Stimulated activated CD4-positive, alpha-beta T cell treated with anti-CD3 and anti-CD28 coated beads, TNF-alpha, amount 100 ng/mL, for 24 hours (primary cell): ENCODE measurements at regions not wholly inside any gene's neighbourhood (a gene's known extent, or its start where the extent isn't known, plus 50 kb on each side); places are given as distances from the start of the nearest gene placed in this dataset.
A peak's percentile ranks its signal among the peaks of the same experiment; 100 is the strongest.
"Not testable (repeated sequence)": the region's sequence is repeated elsewhere in the genome, so short reads cannot be mapped to it uniquely, and the experiment has no call there.

Source experiments
- DNase-seq, 3 experiments: peaks; one replicate each; pipeline ENCODE4 v3.0.0-alpha.2; 2020; ENCODE audit warnings: low read depth in 3 of 3

DNA sequence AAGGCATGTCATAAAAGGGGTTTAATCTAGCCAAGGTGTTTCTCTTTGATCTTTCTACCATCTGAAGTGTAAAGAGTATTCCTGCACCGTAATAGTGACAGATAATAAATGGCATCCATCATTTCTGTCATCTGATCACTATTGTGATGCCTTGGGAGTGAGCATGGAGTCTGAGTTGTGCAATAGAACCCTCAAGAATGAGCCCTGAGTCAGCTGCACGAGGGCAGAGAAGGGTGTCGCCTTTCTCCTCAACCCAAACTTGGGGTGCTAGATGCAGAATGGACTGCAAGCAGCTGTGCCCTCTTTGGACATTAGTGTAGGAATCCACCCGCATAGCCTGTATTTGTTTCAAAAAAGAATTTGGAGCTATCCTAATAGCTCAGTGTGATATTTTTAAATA is 115.2 kb downstream of the ZNF37A start:
- no peak for DNase-seq

DNA sequence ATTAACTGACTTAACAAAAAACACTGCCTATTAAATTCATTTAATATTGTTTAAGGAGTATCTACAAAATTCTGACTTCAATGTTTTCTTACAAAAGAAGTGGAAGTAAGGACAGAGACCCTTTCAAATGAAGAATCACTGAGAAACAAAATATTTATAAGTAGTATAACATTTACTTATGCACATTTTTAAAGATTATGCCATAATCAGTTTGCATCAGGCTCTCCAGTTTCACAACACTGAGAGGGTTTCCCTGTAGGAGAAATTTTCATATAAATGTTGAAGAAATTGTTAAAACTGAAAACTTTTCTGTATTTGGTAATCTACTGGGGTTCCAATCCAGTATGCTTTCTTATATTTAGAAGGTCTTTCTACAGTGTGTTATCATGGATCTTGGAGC is 115.6 kb downstream of the ZNF37A start:
- DNase-seq = not testable (repeated sequence)

DNA sequence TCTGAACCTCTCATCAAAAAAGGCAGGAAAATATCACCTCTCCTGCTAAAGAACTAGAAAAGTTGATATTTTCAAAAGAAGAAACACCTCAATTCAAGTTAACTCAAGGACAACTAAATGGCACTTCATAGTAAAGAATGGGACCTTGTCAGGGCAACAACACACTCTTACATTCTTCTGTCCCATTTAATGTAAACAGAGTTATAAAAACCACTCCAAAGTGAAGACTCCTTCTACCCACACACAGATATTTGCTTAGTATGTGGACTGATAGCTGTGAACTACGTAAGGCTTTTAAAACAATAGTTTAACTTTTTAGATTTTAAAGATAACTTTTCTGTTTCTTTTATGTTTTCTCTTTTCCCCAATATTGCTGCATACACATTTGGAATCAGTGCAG is 118.3 kb downstream of the ZNF37A start:
- no peak for DNase-seq

DNA sequence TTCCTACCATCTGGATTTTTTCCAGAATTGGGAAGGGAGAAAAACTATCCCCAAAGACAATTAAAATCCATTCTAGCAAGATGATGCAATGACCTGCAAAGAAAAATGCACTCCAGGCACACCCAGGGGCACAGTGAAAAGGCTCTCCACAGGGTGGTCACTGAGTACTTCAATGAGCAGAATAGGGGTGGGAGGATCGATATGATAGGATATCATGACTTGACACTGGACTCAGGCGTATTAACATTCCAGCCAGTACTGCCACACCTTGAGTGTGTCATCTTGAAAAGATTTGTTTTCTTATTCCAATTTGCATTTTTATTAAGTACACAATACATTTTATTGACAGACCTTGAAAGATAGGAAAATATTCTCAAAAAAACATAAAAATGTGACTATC is 132.2 kb downstream of the ZNF37A start:
- DNase-seq = no peak

DNA sequence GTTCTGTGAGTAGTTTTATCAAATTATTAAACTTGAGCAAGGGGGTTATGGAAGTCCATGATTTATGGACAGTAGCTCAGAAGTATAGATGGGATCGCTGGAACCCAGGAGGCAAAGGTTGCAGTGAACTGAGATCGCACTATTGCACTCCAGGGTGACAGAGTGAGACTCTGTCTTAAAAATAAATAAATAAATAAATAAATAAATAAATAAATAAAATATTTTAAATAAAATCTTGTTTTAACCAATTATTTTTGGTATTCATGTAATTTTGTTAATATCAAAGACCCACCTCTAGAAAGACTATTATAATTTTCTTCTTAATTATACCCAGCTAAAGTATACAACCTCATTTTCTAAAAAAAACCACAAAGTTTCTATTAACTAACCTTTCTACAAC is 134.3 kb downstream of the ZNF37A start:
- no peak for DNase-seq

DNA sequence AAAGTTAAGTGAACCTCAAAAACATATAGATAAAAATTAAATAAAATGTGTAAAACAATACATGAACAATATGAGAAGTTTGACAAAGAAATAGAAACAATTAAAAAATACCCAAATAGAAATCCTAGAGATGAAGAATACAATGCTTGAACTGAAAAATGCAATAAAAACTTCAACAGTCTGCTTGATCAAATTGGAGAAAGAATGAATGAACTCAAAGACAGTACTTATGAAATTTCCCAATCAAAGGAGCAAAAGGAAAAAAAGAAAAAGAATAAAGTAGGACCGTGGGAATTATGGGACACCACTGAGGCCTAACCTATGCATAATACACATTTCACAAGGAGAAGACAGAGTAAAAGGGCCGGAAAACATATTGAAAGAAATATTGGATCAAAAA is 144.3 kb downstream of the ZNF37A start:
- DNase-seq = not testable (repeated sequence)

DNA sequence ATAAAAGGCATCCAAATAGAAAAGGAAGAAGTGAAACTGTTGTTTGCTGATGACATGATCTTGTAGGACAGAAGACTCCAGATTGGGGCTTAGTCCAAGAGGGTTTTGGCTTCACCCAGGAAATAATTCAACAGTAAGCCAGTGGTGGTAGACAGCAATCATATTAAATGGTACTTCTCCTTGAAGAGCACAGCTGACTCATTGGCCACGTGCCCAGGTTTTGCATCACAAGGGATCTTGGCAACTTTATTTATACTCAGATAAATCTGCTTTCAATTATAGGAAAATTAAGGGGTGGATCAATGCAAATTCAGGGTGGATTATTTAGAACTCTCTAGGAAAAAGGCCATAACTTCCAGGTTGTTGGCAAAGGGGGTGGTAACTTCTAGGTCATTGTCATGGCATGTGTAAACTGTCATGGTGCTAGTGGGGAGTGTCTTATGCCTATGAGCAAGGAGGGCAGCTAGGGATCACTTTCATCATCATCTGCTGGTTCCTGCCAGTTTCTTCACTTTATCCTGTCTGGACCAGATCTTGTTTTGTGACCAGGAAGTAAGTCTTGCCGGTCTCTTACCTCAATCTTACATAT is 148.0 kb downstream of the ZNF37A start:
- DNase-seq = not testable (repeated sequence)

DNA sequence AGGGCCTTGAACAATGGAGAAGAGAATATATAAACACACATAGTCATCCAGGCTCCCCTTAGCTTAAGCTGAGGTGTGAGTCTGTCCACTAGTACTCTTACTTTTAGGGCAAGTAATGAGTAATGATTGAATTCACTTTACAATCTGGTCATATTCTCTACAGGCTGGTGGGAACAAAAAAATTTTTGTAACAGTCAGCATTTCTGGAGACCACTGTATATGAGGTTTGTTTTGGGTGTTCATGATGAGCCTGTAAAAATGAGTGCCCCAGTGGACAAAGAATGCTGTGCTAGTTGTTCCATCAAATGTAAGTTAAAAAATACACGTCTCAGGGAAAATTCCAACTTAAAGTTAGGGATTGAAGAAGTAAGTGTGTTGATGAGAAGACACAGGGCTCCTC is 154.0 kb downstream of the ZNF37A start:
- DNase-seq = not testable (repeated sequence)

DNA sequence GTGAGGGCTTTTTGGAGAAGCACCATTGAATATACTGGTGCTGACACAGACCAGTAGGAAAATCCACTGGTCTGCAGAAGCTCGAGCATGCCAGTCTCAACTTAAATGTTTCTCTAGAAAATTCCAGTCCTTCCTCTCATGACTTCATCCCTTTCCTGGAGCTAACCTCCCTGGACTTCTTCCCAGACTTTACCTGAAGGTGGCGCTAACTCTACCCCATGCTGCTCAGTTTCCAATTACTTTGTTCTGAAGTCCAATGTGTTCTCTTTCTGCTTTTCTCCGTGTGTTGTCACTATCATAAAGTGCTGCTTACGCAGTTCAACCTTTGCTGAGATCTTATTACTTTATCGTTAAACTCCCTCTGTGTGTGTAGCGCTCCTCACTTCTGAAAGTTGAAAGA is 158.4 kb downstream of the ZNF37A start:
- DNase-seq = not testable (repeated sequence)

DNA sequence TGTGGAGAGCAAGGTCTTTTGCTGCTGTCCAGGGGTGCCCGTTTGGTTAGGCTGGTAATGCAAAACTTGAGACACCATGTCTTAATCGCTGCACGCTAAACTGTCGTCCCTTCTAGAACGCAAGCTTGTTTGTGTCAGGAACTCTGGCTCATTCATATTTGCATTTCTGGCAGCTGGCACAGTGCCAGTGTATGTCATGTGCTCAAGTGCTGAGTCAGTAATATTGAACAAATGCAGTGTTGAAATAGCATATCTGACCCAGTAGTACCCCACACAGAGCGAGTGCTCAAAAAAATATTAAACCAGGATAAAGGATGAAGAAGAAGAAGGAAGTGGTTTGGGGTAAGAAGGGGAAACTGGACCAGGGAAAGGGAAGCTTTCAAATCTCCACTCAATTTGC is 173.4 kb downstream of the ZNF37A start:
- not testable (repeated sequence) for DNase-seq

DNA sequence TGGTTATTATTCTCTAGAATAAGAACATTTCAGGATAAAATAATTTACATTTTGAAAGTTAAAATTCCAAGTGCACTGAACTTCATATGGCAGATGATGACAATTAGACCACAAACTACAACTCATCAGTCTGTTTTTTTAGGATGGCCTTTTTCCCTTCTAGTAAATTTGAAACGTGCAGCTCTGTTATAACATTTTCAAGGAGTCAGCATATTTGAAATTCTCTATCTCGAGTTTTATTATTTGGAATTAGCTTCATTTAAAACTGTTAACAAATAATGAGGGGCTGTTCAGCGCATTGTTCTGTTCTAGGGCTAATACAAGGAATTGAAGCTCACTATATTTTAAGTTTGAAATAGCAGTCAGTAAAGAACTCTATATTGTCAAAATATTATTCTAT is 176.9 kb downstream of the ZNF37A start:
- not testable (repeated sequence) for DNase-seq

DNA sequence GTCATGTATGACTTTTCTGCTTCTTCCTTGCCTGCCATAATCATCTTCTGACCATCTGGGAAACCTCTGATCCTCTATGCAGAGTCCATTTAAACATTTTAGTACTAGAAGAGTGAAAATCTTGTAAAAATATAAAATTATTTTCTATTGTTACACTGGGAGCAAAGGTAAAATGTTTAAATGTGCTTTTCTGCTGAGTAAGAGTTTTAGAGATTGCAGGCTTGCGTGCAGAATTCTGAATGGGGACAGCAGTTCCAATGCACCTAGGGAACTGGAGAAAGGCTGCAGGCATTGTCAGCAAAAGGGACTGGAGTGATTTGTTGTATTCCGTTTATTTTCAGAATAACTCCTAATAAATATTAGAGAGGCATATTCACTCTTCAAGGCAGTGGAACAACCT is 180.7 kb downstream of the ZNF37A start:
- DNase-seq = not testable (repeated sequence)

DNA sequence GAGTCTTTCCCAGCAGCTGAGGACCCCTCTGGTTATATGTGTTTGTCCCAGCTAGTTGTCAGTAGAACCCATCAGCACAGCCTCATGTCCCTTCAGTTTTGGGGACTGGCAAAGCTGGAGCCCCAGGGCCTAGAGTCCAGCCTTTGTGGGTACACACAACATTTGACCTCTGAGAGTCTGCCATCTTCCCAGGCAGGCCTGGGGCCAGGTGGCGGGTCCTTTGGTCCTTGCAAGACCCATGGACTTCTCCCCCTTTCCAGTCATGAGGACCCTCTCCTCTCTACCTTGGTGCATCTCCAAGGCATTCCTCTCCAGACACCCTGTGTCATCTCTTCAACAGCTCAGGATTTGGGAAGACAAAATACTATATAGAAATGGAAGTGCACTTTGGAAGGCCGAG is 198.4 kb downstream of the ZNF37A start:
- DNase-seq = not testable (repeated sequence)

DNA sequence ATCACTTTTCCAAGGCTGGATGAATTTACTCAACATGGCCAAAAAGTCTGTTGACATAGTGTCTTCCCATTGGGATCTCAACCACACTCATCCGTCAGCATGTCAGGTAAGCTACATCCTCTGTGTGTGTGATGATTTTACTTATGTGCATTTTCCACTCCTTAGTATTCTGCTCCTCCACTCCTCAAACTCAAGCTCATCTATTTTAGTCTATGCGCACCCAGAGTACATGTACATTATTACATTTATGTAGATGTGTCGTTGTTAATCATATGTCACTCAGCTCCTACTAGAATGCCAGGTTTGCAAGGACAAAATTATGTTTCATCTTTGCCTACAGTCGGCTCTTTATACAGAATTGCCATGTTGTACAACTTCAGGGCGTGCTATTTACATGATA is 216.0 kb downstream of the ZNF37A start:
- not testable (repeated sequence) for DNase-seq

DNA sequence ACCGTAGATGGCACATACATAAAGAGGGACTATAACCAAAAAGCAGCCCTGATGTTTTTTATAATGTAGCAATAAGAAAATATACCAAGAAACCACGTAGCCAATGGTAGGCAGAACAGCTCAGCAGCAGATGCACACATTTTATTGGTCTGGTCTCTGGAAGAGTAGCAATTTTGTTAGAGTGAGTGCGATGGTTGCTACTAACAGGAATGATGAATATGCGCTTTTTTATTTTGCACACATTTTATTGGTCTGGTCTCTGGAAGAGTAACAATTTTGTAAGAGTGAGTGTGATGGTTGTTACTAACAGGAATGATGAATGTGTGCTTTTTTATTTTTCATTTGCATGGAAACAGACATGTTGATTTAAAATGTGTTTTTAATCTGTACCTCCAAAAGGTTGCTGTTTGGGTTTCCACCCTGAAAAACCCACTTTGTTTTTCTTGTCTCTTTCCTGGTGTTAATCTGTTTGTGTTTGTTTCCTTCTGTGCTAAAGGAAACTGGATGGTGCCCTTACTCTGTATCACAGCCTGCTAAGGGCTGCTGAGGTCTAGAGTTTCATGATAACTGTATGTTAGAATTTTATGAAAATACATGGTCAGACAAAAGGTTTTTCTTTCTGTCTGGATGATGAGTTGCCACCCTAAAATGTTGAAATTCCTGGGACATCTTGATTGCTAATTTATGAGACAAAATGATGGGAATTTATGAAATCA is 221.1 kb downstream of the ZNF37A start:
- not testable (repeated sequence) for DNase-seq

DNA sequence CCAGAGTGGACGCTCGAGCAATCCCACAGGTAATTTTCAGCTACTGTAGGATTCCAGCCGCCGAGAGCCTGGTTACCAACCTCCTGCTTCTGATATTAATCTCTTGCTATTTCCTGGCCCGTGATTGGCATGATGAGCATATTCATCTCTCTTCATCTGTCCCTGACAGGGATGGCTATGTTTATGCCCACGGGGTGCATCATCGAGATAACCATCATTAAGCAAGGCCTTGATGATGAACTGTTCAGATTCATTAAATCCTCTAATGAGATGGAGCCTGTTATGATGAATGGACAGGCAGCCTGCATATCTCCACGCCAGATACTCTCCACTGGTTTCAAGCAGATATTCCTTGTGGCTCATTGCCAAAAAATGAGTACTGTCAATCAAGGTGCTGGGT is 227.3 kb downstream of the ZNF37A start:
- not testable (repeated sequence) for DNase-seq

DNA sequence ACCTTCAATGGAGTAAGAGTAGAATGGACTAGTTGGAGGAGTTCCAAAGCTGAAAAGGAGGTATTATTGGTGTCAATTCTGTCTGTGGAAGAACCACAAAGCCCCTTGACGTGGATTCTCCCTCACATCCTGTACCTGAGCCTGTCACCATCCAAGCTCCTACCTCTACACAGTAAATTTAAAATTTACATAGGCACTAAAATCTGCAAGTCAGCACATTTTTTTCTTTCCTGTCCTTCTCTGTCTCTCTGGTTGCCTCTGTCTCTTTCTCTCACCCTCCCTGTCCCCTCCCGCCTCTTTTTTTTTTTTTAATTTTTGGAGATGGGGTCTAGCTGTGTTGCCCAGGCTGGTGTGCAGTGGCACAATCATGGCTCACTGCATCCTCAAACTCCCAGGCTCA is 236.2 kb downstream of the ZNF37A start:
- not testable (repeated sequence) for DNase-seq

DNA sequence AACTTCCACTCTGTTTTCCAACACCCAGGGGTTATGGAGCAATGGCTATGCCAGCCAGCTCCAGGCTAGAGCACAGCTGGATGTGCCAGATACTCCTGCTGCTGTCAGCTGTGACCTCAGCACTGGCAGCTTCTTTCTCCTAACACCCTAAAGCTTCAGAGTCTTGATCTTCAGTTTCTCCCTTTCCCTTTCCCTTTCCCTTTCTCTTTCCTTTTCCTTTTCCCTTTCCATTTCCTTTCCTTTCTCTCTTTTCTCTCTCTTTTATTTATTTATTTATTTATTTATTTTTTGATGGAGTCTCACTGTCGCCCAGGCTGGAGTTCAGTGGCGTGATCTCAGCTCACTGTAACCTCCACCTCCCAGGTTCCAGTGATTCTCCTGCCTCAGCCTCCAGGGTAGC is 237.0 kb downstream of the ZNF37A start:
- not testable (repeated sequence) for DNase-seq

DNA sequence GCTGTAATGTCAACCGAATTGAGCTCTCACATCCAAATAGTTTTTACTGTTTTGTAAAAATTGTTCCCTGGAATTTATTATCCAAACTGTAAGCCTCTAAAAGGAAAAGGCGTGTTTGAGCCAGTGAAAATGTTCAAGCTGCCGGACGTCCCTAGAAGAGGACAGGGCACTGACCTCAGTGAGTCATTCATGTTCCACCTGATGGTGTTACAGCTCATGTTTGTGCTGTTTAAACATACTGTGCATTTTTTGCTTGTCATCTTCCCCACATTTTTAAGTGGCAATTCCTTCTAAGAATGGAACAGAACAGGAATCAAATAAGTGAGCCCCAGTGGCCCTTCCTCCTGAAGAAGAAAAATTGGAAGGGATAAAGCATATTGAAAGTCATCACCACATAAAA is 239.6 kb downstream of the ZNF37A start:
- not testable (repeated sequence) for DNase-seq

DNA sequence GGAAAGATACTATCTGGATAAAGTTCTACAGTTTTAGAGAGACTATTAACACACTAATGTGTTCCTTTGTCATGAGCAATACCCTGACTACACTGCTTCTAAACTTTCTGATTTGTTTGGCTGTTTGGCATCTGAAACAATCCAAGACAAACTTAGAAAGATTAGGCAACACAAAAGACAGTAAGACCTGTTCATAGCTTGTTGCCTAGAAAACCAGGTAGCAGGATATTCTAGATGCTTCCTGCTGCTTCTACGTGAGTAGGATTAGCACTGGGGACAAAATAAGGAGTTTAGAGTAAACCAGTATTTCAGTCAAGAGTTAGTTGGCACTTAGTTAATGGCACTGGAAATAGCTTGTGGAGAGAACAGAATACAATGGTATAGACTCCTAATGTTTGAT is 256.5 kb downstream of the ZNF37A start:
- DNase-seq = not testable (repeated sequence)

DNA sequence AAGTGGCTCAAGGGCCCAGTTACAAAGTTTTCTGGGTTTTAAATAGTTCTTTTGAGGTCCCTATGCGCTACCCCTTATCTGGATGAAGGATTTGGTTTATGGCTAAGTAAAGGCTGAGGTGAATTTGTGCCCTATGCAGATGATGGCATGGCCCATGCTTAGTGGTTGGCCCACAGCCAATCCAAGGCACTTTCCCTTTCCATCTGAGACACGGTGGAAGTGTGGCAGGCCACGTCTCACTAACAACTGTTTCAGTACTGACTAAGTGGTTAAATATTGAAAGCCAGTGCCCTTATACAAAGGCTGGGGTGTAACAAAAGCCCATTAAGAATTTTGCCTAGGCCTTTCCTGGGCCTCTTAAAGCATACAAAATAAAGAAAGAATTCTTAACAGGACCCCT is 260.3 kb downstream of the ZNF37A start:
- peak in 1 of 3 experiments; percentile 4 for DNase-seq

DNA sequence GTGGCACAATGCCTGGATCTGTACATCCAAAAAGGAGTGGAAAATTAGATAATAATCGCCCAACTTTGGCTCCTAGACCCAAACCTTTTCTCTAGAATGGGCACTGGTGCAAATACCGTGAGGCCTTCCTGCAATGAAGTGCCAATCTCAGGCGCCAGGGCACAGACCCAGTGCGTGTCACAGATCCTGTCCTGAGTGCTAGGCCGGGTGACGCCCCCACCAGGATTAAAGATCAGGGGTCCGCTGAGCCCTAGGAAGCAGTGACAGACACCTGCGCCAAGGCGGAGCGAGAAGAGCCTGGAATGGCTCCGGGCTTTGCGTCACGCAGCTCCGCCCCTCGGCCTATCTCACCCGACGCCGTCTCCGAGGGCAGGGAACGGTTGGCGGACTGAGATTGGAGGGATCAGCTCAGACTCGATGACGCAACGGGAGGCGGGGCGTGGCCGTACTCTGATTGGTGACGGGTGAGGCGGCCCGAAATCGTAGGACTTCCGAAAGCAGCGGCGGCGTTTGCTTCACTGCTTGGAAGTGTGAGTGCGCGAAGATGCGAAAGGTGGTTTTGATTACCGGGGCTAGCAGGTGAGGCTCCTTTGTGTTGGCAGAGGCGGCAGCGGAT is 261.9 kb downstream of the ZNF37A start:
- DNase-seq = peak; percentile 51 to 70 (median 55)

DNA sequence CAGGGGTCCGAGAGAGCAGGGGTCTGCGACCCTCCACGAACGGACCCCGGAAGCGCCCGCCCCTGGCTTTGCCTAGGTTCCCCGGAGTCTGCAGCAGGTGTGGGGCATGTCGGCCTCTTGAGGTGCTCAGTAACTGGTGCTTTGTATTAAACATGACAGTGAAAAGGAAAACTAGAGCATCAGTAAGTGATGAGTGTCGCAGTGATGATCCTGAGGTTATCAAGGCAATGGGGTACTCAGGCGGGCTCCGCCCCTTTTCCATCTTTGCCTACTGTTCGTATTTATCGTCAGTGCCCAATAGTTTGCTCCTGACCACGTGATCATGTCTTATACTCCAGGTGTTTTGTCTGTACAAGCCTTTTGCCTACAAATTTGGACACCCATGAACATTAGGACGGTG is 262.4 kb downstream of the ZNF37A start:
- DNase-seq = not testable (repeated sequence)
